IMR-90 (cell line): ENCODE measurements at regions not wholly inside any gene's neighbourhood (a gene's known extent, or its start where the extent isn't known, plus 50 kb on each side); places are given as distances from the start of the nearest gene placed in this dataset.

Source experiments
- ATAC-seq: fragments of 200-7000 bp; cut with Tn5 transposase; 2 replicates; pipeline ENCODE4 v1.9.1; 2020; ENCODE audit warnings: low read depth, mild to moderate bottlenecking, moderate library complexity
- BruUV-seq: library from RNA; stranded (reverse); fragments of 400-500 nt; replicated peaks from 2 replicates; lab custom pipeline; 2021; lab: Mats Ljungman, UMichigan
- CTCF ChIA-PET: fragments of 300-600 bp; formaldehyde crosslinking; extraction: SDS; loops from one replicate; lab custom pipeline; 2021; ENCODE audit warnings: antibody characterized with exemption; lab: Yijun Ruan, JAX
- POLR2A ChIA-PET: fragments of 300-600 bp; sonication (Branson Sonifier 250); formaldehyde crosslinking; loops from one replicate; lab custom pipeline; 2022; ENCODE audit warnings: antibody characterized with exemption; ENCODE audit not compliant: unreplicated experiment; lab: Charles Lee
- DNase-seq: peaks from one replicate; pipeline ENCODE4 v3.0.0; 2013
- H2AFZ ChIP-seq: replicated peaks from 2 replicates; pipeline ENCODE3; 2013; ENCODE audit warnings: low read length, mild to moderate bottlenecking; ENCODE audit not compliant: poor library complexity
- H2AK5ac ChIP-seq: 2 replicates; pipeline ENCODE4 v1.6.1; 2013; ENCODE audit warnings: low read depth, low read length, inconsistent platforms
- H2AK9ac ChIP-seq: replicated peaks from 2 replicates; pipeline ENCODE3; 2013; ENCODE audit warnings: mild to moderate bottlenecking, low read depth, low read length, moderate library complexity; ENCODE audit not compliant: poor library complexity
- H2BK120ac ChIP-seq: 2 replicates; pipeline ENCODE4 v1.6.1; 2013; ENCODE audit warnings: low read depth, low read length, inconsistent platforms
- H2BK15ac ChIP-seq: 3 replicates; pipeline ENCODE4 v1.6.1; 2013; ENCODE audit warnings: low read depth, low read length, inconsistent platforms
- H2BK20ac ChIP-seq: 2 replicates; pipeline ENCODE4 v1.6.1; 2013; ENCODE audit warnings: low read depth, mild to moderate bottlenecking, inconsistent platforms, low read length, moderate library complexity
- H2BK5ac ChIP-seq: 2 replicates; pipeline ENCODE4 v1.6.1; 2013; ENCODE audit warnings: mild to moderate bottlenecking, low read depth, low read length, inconsistent platforms; ENCODE audit not compliant: poor library complexity, severe bottlenecking
- H3K14ac ChIP-seq: replicated peaks from 2 replicates; pipeline ENCODE4 v1.6.1; 2013; ENCODE audit warnings: low read depth, low read length, inconsistent platforms
- H3K18ac ChIP-seq: 2 replicates; pipeline ENCODE4 v1.6.1; 2013; ENCODE audit warnings: low read depth, low read length, control low read depth
- H3K23ac ChIP-seq: 2 replicates; pipeline ENCODE4 v1.6.1; 2013; ENCODE audit warnings: low read depth, low read length, inconsistent platforms
- H3K27ac ChIP-seq: 2 replicates; pipeline ENCODE4 v1.5.1; 2013; ENCODE audit warnings: mild to moderate bottlenecking, control low read depth, low read length; ENCODE audit not compliant: insufficient read depth
- H3K27me3 ChIP-seq: 2 replicates; pipeline ENCODE4 v1.6.1; 2013; ENCODE audit warnings: low read length; ENCODE audit not compliant: control insufficient read depth, insufficient read depth
- H3K36me3 ChIP-seq: 2 replicates; pipeline ENCODE4 v1.6.1; 2013; ENCODE audit warnings: low read length, mixed read lengths; ENCODE audit not compliant: control insufficient read depth, insufficient read depth
- H3K4ac ChIP-seq: 2 replicates; pipeline ENCODE4 v1.6.1; 2013; ENCODE audit warnings: low read depth, low read length, inconsistent platforms
- H3K4me1 ChIP-seq: 2 replicates; pipeline ENCODE4 v1.6.1; 2013; ENCODE audit warnings: low read length, mixed read lengths; ENCODE audit not compliant: control insufficient read depth, insufficient read depth
- H3K4me2 ChIP-seq: 2 replicates; pipeline ENCODE4 v1.6.1; 2013; ENCODE audit warnings: low read depth, mild to moderate bottlenecking, control low read depth, low read length, moderate library complexity
- H3K4me3 ChIP-seq: 2 replicates; pipeline ENCODE4 v1.5.1; 2013; ENCODE audit warnings: low read depth, mild to moderate bottlenecking, control low read depth, low read length, moderate library complexity; ENCODE audit not compliant: insufficient read depth
- H3K56ac ChIP-seq: 2 replicates; pipeline ENCODE4 v1.6.1; 2013; ENCODE audit warnings: low read length, inconsistent platforms; ENCODE audit not compliant: insufficient read depth; ENCODE audit errors: extremely low read depth
- H3K79me1 ChIP-seq, 2 experiments: 2 replicates each; pipeline ENCODE4 v1.6.1; 2013; ENCODE audit warnings: low read length in 2 of 2, inconsistent platforms in 1 of 2, low read depth in 1 of 2
- H3K9ac ChIP-seq: 2 replicates; pipeline ENCODE4 v1.6.1; 2013; ENCODE audit warnings: low read depth, low read length, control low read depth
- H3K9me1 ChIP-seq: 2 replicates; pipeline ENCODE4 v1.6.1; 2013; ENCODE audit warnings: low read length, inconsistent platforms; ENCODE audit not compliant: insufficient read depth
- H3K9me3 ChIP-seq: 2 replicates; pipeline ENCODE4 v1.6.1; 2013; ENCODE audit warnings: low read length; ENCODE audit not compliant: control insufficient read depth, insufficient read depth
- H4K20me1 ChIP-seq: 2 replicates; pipeline ENCODE4 v1.6.1; 2013; ENCODE audit warnings: low read length, inconsistent platforms; ENCODE audit not compliant: insufficient read depth
- H4K5ac ChIP-seq: 2 replicates; pipeline ENCODE4 v1.6.1; 2013; ENCODE audit warnings: mild to moderate bottlenecking, low read depth, low read length, control low read depth
- H4K8ac ChIP-seq, 2 experiments: 2 replicates each; pipeline ENCODE4 v1.6.1; 2013; ENCODE audit warnings: low read depth in 2 of 2, low read length in 2 of 2, control low read depth in 1 of 2, inconsistent platforms in 1 of 2
- H4K91ac ChIP-seq: 2 replicates; pipeline ENCODE4 v1.6.1; 2013; ENCODE audit warnings: low read depth, low read length, inconsistent platforms; ENCODE audit not compliant: insufficient read depth
- CEBPB ChIP-seq: IDR thresholded peaks from 2 replicates; pipeline ENCODE4 v1.6.1; 2012; ENCODE audit warnings: low read depth, low read length, improper control_type of control experiment
- RAD21 ChIP-seq: IDR thresholded peaks from 2 replicates; pipeline ENCODE4 v1.6.1; 2012; ENCODE audit warnings: low read length, improper control_type of control experiment
- RCOR1 ChIP-seq: IDR thresholded peaks from 2 replicates; pipeline ENCODE4 v1.6.1; 2012; ENCODE audit warnings: mild to moderate bottlenecking, low read length, improper control_type of control experiment; ENCODE audit not compliant: insufficient replicate concordance
- WGBS, 2 experiments: methylation state at CpG; one replicate each; pipeline versions ENCODE4 v1.1.5 to v1.1.7; 2013; ENCODE audit warnings: missing lambda C conversion rate in 2 of 2; ENCODE audit not compliant: insufficient read length in 1 of 2; ENCODE audit errors: extremely low coverage in 2 of 2; 5-methylcytosine and 5-hydroxymethylcytosine counted together
- dilution Hi-C: fragments of 300-500 bp; cut with HindIII; formaldehyde crosslinking; loops from one replicate; pipeline ENCODE4 v1.14.3; 2018; ENCODE audit warnings: low sequenced_read_pairs; ENCODE audit not compliant: unreplicated experiment
- in situ Hi-C: fragments of 300-500 bp; cut with MboI; formaldehyde crosslinking; loops from 3 replicates; pipeline ENCODE4 v1.14.3; 2019; ENCODE audit warnings: low sequenced_read_pairs, inconsistent platforms, mixed read lengths
- intact Hi-C: fragments of 100-400 bp; cut with micrococcal nuclease; formaldehyde crosslinking; loops from 2 replicates; pipeline ENCODE4 v1.10.0; 2022

- Histone ChIP-seq H4K20me1 (no peaks in the 10 kb centered on the region), H3K9me1 (peaks cover 5% of the 10 kb centered on the region), H3K36me3 (no peaks in the 10 kb centered on the region), H4K5ac (peak overlapping the region; percentile 30), H2BK120ac (peak overlapping the region; percentile 66; the same call in 1 of the 2 replicates), H3K4me3 (no peak overlapping the region), H2AFZ (no peak overlapping the region), H2BK5ac (no peak overlapping the region), H2AK9ac (no peak overlapping the region), H2BK15ac (peak overlapping the region; percentile 30; the same call in 1 of the 3 replicates), H3K4me1 (peaks cover 23% of the 10 kb centered on the region), H3K9me3 (peaks cover 2% of the 10 kb centered on the region; the same call in 1 of the 2 replicates), H2BK20ac (peak overlapping the region; percentile 36; the same call in 1 of the 2 replicates), H3K4me2 (no peak overlapping the region), H2AK5ac (peak overlapping the region; percentile 81), H3K18ac (no peak overlapping the region; the same call in 1 of the 2 replicates), H3K9ac (no peak overlapping the region), H3K56ac (no peak overlapping the region), H4K8ac (peak overlapping the region in 1 of 2 experiments; percentile 42; a peak in 1 of 4 replicates), H3K23ac (no peak overlapping the region), H3K14ac (no peak overlapping the region), H4K91ac (0 out of 2 replicates have a peak overlapping the region, but pooled peaks have one; percentile 7), H3K4ac (peak overlapping the region; percentile 67; the same call in 1 of the 2 replicates), H3K27me3 (no peaks in the 10 kb centered on the region), H3K27ac (peak overlapping the region; percentile 7; the same call in 1 of the 2 replicates), H3K79me1 (no peaks in the 10 kb centered on the region)
- in situ Hi-C loops, result no loop called here
- TF ChIP-seq RAD21 (no peak), RCOR1 (no peak), CEBPB (no peak)
- ATAC-seq, result no peak
- BruUV-seq, result no TSS peak
- POLR2A ChIA-PET, result no interaction called here
- intact Hi-C loops, result no loop called here
- dilution Hi-C loops, result no loop called here
- DNase-seq, result no peak
- CTCF ChIA-PET, result no interaction called here
- 83% methylated on average over 1 of the region's 5 CpGs; no CpG with 5 or more reads in 1 of the 2 experiments for WGBS, 2 experiments
Observed at GRCh38 chr13:32840113-32840512, 176.1 kb upstream of the KL start.
